Choroid plexus epithelial cell (primary cell): ENCODE measurements at regions not wholly inside any gene's neighbourhood (a gene's known extent, or its start where the extent isn't known, plus 50 kb on each side); places are given as distances from the start of the nearest gene placed in this dataset.
"Not testable (repeated sequence)": the region's sequence is repeated elsewhere in the genome, so short reads cannot be mapped to it uniquely, and the experiment has no call there.

ENCODE experiments used
- DNase-seq: peaks from one replicate; pipeline ENCODE4 v3.0.0-alpha.2; 2010; ENCODE audit warnings: low read depth
- H3K4me3 ChIP-seq: 2 replicates; pipeline ENCODE4 v1.5.1; 2011; ENCODE audit warnings: low read depth, mild to moderate bottlenecking, control low read depth, low read length, moderate library complexity
- CTCF ChIP-seq: conservative IDR thresholded peaks from 2 replicates; pipeline ENCODE4 v1.5.1; 2011; ENCODE audit warnings: low read depth, mild to moderate bottlenecking, control low read depth, inconsistent platforms, low read length, moderate library complexity

- TF ChIP-seq CTCF: no peak
- DNase-seq: peak; percentile 100
- H3K4me3 ChIP-seq: no peak overlapping the region
These were observed 96.1 kb upstream of the CHD2 start for GRCh38 chr15:92803852-92804609.

- not testable (repeated sequence) for H3K4me3 ChIP-seq, DNase-seq
These were observed 95.6 kb upstream of the CHD2 start for GRCh38 chr15:92804610-92804936.

- no peak for DNase-seq
- H3K4me3 ChIP-seq: no peak overlapping the region
- no peak for TF ChIP-seq CTCF
These were observed 94.9 kb upstream of the CHD2 start for GRCh38 chr15:92805080-92805690.

- not testable (repeated sequence) for DNase-seq, H3K4me3 ChIP-seq
These were observed 94.0 kb upstream of the CHD2 start for GRCh38 chr15:92806171-92806570.

GRCh38 chr15:92806763-92807162 lies 93.4 kb upstream of the CHD2 start:
- TF ChIP-seq CTCF: no peak
- no peak for DNase-seq
- H3K4me3 ChIP-seq: no peak overlapping the region

GRCh38 chr15:92807971-92808571 lies 92.1 kb upstream of the CHD2 start:
- peak; percentile 31 for DNase-seq
- TF ChIP-seq CTCF: no peak
- no peak overlapping the region for H3K4me3 ChIP-seq

GRCh38 chr15:92808598-92809063 lies 91.5 kb upstream of the CHD2 start:
- TF ChIP-seq CTCF: no peak
- H3K4me3 ChIP-seq: peak overlapping the region; percentile 52
- DNase-seq: peak; percentile 79
